WTC11 (cell line): ENCODE measurements at regions not wholly inside any gene's neighbourhood (a gene's known extent, or its start where the extent isn't known, plus 50 kb on each side); places are given as distances from the start of the nearest gene placed in this dataset.

Experiments used
- ATAC-seq: fragments of 200-7000 bp; cut with Tn5 transposase; 2 replicates; pipeline ENCODE4 v1.10.0; 2021; ENCODE audit warnings: mild to moderate bottlenecking, moderate library complexity
- CTCF ChIA-PET: fragments of 300-600 bp; sonication (Branson Sonifier 250); formaldehyde crosslinking; loops from one replicate; lab custom pipeline; 2021; ENCODE audit warnings: antibody characterized with exemption; lab: Charles Lee
- POLR2A ChIA-PET: fragments of 350-600 bp; sonication (Branson Sonifier 250); formaldehyde crosslinking; loops from one replicate; lab custom pipeline; 2021; ENCODE audit warnings: antibody characterized with exemption; lab: Charles Lee
- DNase-seq: peaks from one replicate; pipeline ENCODE4 v3.0.0; 2021; ENCODE audit warnings: low spot score
- H3K27ac Mint-ChIP-seq: 2 replicates; pipeline ENCODE4 v1.8.0; 2021; ENCODE audit warnings: mixed read lengths
- H3K27me3 Mint-ChIP-seq: 2 replicates; pipeline ENCODE4 v1.8.0; 2021; ENCODE audit warnings: low read depth, mild to moderate bottlenecking, moderate library complexity, mixed read lengths
- H3K36me3 Mint-ChIP-seq: 2 replicates; pipeline ENCODE4 v1.8.0; 2021; ENCODE audit warnings: mixed read lengths
- H3K4me1 Mint-ChIP-seq: 2 replicates; pipeline ENCODE4 v1.8.0; 2022; ENCODE audit warnings: mixed read lengths
- H3K4me3 Mint-ChIP-seq: 2 replicates; pipeline ENCODE4 v1.8.0; 2021; ENCODE audit warnings: mild to moderate bottlenecking, moderate library complexity, mixed read lengths
- H3K9me3 Mint-ChIP-seq: 2 replicates; pipeline ENCODE4 v1.8.0; 2021; ENCODE audit warnings: mixed read lengths
- MXD4 ChIP-seq: fragments of 250-450 bp; sonication (Bioruptor Pico); IDR thresholded peaks from 2 replicates; pipeline ENCODE4 v1.8.0; 2021; ENCODE audit warnings: mild to moderate bottlenecking, moderate library complexity, borderline replicate concordance
- SMAD4 ChIP-seq: sonication (generic); formaldehyde crosslinking; IDR thresholded peaks from 2 replicates; pipeline ENCODE4 v1.8.0; 2022; ENCODE audit warnings: mild to moderate bottlenecking, missing genetic modification reagents
- SOX15 ChIP-seq: fragments of 250-450 bp; sonication (Bioruptor Pico); IDR thresholded peaks from 2 replicates; pipeline ENCODE4 v1.9.0; 2021; ENCODE audit warnings: mild to moderate bottlenecking
- TCF7 ChIP-seq: sonication (generic); formaldehyde crosslinking; IDR thresholded peaks from 2 replicates; pipeline ENCODE4 v1.8.0; 2022; ENCODE audit warnings: mild to moderate bottlenecking, low read depth, missing genetic modification reagents, moderate library complexity
- TP53 ChIP-seq: sonication (generic); formaldehyde crosslinking; IDR thresholded peaks from 2 replicates; pipeline ENCODE4 v1.8.1; 2023; ENCODE audit warnings: mild to moderate bottlenecking, missing genetic modification reagents
- ZNF423 ChIP-seq: fragments of 250-450 bp; sonication (Bioruptor Pico); IDR thresholded peaks from 2 replicates; pipeline ENCODE4 v2.1.2; 2022; ENCODE audit warnings: mild to moderate bottlenecking, moderate library complexity
- TF ChIP-seq, protein P1 (sequence below): fragments of 200-600 bp; IDR thresholded peaks from 2 replicates; pipeline ENCODE4 v1.8.0; 2022; ENCODE audit warnings: antibody characterized with exemption
- TF ChIP-seq, protein P2 (sequence below): sonication (generic); formaldehyde crosslinking; IDR thresholded peaks from 2 replicates; pipeline ENCODE4 v1.8.0; 2022; ENCODE audit warnings: missing genetic modification reagents
- TF ChIP-seq, protein P3 (sequence below): fragments of 250-450 bp; sonication (Bioruptor Pico); IDR thresholded peaks from 2 replicates; pipeline ENCODE4 v1.9.0; 2021; ENCODE audit warnings: mild to moderate bottlenecking
- TF ChIP-seq, protein P4 (sequence below): sonication (generic); formaldehyde crosslinking; conservative IDR thresholded peaks from 2 replicates; pipeline ENCODE4 v1.8.1; 2023; ENCODE audit warnings: mild to moderate bottlenecking, low read depth, missing genetic modification reagents, moderate library complexity
- TF ChIP-seq, protein P5 (sequence below): sonication (generic); formaldehyde crosslinking; IDR thresholded peaks from 2 replicates; pipeline ENCODE4 v1.8.1; 2022; ENCODE audit warnings: low read depth, missing genetic modification reagents, borderline replicate concordance
- TF ChIP-seq, protein P6 (sequence below): sonication (generic); formaldehyde crosslinking; IDR thresholded peaks from 2 replicates; pipeline ENCODE4 v1.8.1; 2023; ENCODE audit warnings: mild to moderate bottlenecking, missing genetic modification reagents, borderline replicate concordance
- TF ChIP-seq, protein P7 (sequence below): sonication (generic); formaldehyde crosslinking; IDR thresholded peaks from 2 replicates; pipeline ENCODE4 v1.8.1; 2022; ENCODE audit warnings: mild to moderate bottlenecking, moderate library complexity, missing genetic modification reagents
- TF ChIP-seq, protein P8 (sequence below): fragments of 250-450 bp; sonication (Bioruptor Pico); IDR thresholded peaks from 2 replicates; pipeline ENCODE4 v2.1.2; 2022; ENCODE audit warnings: mild to moderate bottlenecking, moderate library complexity

DNA sequence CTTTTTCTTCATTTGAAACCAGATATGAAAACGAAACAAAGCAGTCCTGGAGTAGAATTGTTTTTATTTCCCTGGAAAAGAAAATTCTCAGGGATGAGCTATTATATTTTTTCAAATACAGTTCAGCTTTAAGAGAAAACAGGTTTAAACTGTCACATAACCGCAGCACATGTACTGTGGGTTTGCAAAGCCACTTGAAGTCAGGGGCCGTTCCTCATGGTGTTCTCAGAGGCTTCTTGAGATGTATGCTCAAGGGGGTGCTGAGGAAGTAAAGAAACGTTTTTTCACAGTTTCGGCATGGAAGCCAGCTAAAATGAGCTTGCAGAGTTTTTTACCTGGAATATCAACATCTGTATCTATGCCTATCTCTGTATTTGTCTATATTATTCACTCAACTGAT, 225.3 kb downstream of the MC4R start:
- POLR2A ChIA-PET: no interaction called here
- no peak for TF ChIP-seq TCF7
- no peak for TF ChIP-seq MXD4 (CRISPR knock-in tag)
- TF ChIP-seq SMAD4: no peak
- no peak overlapping the region for H3K27ac Mint-ChIP-seq

DNA sequence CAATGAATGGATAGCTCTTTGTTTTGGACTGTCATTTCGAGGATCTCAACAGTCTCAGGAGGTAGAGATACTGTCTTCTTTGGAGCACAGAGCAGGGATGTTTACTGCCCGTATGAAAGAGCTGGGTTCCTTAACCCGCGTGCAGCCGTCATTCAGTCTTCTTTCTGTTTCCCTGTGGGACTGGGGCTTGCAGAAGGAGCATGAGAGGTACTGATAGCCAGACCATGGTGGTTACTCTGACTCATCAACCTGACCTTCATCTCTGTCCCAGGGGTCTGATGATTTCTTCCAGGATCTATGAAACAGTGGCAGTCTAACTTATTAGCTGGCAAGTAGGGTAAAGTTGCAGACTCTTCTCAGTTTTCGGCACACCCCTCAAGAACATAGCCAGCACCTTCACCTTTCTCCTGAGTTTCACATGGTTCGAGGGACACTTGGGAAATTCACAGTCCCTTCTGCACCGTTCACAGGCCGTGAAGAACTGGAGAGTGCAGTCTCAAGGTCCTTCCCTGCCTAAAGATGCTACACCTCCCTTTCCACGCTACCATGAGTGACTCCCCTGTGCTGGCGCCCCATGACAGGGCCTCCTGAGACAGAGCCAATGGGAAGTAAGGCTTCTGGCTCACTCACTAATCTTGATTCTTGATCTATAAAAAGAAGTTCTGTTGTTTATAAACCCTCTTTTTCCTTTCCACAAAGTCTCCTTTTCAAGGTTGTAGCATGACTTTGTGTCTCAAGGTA, 226.2 kb downstream of the MC4R start:
- H3K4me1 Mint-ChIP-seq: peaks cover 16% of the 10 kb centered on the region
- POLR2A ChIA-PET: no interaction called here
- CTCF ChIA-PET: interaction anchor here (1.0 to 1.7 kb wide), 2 partner anchors 151 to 159 kb away, joined by 4 read pairs; no protein-coding TSS in a partner anchor
- peaks cover 6% of the 10 kb centered on the region for H3K9me3 Mint-ChIP-seq
- no peaks in the 10 kb centered on the region for H3K36me3 Mint-ChIP-seq
- no peak for DNase-seq
- H3K4me3 Mint-ChIP-seq: no peak overlapping the region
- no peak for ATAC-seq
- no peak overlapping the region for H3K27ac Mint-ChIP-seq
- no peaks in the 10 kb centered on the region for H3K27me3 Mint-ChIP-seq
- TF ChIP-seq SOX15 (no peak), ZNF423 (CRISPR knock-in tag) (no peak), TP53 (CRISPR knock-in tag) (no peak)
- TF ChIP-seq, protein P1, sequence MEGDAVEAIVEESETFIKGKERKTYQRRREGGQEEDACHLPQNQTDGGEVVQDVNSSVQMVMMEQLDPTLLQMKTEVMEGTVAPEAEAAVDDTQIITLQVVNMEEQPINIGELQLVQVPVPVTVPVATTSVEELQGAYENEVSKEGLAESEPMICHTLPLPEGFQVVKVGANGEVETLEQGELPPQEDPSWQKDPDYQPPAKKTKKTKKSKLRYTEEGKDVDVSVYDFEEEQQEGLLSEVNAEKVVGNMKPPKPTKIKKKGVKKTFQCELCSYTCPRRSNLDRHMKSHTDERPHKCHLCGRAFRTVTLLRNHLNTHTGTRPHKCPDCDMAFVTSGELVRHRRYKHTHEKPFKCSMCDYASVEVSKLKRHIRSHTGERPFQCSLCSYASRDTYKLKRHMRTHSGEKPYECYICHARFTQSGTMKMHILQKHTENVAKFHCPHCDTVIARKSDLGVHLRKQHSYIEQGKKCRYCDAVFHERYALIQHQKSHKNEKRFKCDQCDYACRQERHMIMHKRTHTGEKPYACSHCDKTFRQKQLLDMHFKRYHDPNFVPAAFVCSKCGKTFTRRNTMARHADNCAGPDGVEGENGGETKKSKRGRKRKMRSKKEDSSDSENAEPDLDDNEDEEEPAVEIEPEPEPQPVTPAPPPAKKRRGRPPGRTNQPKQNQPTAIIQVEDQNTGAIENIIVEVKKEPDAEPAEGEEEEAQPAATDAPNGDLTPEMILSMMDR: no peak
- TF ChIP-seq, protein P2, sequence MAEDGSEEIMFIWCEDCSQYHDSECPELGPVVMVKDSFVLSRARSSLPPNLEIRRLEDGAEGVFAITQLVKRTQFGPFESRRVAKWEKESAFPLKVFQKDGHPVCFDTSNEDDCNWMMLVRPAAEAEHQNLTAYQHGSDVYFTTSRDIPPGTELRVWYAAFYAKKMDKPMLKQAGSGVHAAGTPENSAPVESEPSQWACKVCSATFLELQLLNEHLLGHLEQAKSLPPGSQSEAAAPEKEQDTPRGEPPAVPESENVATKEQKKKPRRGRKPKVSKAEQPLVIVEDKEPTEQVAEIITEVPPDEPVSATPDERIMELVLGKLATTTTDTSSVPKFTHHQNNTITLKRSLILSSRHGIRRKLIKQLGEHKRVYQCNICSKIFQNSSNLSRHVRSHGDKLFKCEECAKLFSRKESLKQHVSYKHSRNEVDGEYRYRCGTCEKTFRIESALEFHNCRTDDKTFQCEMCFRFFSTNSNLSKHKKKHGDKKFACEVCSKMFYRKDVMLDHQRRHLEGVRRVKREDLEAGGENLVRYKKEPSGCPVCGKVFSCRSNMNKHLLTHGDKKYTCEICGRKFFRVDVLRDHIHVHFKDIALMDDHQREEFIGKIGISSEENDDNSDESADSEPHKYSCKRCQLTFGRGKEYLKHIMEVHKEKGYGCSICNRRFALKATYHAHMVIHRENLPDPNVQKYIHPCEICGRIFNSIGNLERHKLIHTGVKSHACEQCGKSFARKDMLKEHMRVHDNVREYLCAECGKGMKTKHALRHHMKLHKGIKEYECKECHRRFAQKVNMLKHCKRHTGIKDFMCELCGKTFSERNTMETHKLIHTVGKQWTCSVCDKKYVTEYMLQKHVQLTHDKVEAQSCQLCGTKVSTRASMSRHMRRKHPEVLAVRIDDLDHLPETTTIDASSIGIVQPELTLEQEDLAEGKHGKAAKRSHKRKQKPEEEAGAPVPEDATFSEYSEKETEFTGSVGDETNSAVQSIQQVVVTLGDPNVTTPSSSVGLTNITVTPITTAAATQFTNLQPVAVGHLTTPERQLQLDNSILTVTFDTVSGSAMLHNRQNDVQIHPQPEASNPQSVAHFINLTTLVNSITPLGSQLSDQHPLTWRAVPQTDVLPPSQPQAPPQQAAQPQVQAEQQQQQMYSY (CRISPR knock-in tag): no peak
- TF ChIP-seq, protein P3, sequence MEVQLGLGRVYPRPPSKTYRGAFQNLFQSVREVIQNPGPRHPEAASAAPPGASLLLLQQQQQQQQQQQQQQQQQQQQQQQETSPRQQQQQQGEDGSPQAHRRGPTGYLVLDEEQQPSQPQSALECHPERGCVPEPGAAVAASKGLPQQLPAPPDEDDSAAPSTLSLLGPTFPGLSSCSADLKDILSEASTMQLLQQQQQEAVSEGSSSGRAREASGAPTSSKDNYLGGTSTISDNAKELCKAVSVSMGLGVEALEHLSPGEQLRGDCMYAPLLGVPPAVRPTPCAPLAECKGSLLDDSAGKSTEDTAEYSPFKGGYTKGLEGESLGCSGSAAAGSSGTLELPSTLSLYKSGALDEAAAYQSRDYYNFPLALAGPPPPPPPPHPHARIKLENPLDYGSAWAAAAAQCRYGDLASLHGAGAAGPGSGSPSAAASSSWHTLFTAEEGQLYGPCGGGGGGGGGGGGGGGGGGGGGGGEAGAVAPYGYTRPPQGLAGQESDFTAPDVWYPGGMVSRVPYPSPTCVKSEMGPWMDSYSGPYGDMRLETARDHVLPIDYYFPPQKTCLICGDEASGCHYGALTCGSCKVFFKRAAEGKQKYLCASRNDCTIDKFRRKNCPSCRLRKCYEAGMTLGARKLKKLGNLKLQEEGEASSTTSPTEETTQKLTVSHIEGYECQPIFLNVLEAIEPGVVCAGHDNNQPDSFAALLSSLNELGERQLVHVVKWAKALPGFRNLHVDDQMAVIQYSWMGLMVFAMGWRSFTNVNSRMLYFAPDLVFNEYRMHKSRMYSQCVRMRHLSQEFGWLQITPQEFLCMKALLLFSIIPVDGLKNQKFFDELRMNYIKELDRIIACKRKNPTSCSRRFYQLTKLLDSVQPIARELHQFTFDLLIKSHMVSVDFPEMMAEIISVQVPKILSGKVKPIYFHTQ: no peak
- TF ChIP-seq, protein P4, sequence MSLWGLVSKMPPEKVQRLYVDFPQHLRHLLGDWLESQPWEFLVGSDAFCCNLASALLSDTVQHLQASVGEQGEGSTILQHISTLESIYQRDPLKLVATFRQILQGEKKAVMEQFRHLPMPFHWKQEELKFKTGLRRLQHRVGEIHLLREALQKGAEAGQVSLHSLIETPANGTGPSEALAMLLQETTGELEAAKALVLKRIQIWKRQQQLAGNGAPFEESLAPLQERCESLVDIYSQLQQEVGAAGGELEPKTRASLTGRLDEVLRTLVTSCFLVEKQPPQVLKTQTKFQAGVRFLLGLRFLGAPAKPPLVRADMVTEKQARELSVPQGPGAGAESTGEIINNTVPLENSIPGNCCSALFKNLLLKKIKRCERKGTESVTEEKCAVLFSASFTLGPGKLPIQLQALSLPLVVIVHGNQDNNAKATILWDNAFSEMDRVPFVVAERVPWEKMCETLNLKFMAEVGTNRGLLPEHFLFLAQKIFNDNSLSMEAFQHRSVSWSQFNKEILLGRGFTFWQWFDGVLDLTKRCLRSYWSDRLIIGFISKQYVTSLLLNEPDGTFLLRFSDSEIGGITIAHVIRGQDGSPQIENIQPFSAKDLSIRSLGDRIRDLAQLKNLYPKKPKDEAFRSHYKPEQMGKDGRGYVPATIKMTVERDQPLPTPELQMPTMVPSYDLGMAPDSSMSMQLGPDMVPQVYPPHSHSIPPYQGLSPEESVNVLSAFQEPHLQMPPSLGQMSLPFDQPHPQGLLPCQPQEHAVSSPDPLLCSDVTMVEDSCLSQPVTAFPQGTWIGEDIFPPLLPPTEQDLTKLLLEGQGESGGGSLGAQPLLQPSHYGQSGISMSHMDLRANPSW (CRISPR knock-in tag): no peak
- TF ChIP-seq, protein P5, sequence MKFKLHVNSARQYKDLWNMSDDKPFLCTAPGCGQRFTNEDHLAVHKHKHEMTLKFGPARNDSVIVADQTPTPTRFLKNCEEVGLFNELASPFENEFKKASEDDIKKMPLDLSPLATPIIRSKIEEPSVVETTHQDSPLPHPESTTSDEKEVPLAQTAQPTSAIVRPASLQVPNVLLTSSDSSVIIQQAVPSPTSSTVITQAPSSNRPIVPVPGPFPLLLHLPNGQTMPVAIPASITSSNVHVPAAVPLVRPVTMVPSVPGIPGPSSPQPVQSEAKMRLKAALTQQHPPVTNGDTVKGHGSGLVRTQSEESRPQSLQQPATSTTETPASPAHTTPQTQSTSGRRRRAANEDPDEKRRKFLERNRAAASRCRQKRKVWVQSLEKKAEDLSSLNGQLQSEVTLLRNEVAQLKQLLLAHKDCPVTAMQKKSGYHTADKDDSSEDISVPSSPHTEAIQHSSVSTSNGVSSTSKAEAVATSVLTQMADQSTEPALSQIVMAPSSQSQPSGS (CRISPR knock-in tag): no peak
- TF ChIP-seq, protein P6, sequence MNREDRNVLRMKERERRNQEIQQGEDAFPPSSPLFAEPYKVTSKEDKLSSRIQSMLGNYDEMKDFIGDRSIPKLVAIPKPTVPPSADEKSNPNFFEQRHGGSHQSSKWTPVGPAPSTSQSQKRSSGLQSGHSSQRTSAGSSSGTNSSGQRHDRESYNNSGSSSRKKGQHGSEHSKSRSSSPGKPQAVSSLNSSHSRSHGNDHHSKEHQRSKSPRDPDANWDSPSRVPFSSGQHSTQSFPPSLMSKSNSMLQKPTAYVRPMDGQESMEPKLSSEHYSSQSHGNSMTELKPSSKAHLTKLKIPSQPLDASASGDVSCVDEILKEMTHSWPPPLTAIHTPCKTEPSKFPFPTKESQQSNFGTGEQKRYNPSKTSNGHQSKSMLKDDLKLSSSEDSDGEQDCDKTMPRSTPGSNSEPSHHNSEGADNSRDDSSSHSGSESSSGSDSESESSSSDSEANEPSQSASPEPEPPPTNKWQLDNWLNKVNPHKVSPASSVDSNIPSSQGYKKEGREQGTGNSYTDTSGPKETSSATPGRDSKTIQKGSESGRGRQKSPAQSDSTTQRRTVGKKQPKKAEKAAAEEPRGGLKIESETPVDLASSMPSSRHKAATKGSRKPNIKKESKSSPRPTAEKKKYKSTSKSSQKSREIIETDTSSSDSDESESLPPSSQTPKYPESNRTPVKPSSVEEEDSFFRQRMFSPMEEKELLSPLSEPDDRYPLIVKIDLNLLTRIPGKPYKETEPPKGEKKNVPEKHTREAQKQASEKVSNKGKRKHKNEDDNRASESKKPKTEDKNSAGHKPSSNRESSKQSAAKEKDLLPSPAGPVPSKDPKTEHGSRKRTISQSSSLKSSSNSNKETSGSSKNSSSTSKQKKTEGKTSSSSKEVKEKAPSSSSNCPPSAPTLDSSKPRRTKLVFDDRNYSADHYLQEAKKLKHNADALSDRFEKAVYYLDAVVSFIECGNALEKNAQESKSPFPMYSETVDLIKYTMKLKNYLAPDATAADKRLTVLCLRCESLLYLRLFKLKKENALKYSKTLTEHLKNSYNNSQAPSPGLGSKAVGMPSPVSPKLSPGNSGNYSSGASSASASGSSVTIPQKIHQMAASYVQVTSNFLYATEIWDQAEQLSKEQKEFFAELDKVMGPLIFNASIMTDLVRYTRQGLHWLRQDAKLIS (CRISPR knock-in tag): no peak
- TF ChIP-seq, protein P7, sequence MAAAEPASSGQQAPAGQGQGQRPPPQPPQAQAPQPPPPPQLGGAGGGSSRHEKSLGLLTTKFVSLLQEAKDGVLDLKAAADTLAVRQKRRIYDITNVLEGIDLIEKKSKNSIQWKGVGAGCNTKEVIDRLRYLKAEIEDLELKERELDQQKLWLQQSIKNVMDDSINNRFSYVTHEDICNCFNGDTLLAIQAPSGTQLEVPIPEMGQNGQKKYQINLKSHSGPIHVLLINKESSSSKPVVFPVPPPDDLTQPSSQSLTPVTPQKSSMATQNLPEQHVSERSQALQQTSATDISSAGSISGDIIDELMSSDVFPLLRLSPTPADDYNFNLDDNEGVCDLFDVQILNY (CRISPR knock-in tag): no peak
- TF ChIP-seq, protein P8, sequence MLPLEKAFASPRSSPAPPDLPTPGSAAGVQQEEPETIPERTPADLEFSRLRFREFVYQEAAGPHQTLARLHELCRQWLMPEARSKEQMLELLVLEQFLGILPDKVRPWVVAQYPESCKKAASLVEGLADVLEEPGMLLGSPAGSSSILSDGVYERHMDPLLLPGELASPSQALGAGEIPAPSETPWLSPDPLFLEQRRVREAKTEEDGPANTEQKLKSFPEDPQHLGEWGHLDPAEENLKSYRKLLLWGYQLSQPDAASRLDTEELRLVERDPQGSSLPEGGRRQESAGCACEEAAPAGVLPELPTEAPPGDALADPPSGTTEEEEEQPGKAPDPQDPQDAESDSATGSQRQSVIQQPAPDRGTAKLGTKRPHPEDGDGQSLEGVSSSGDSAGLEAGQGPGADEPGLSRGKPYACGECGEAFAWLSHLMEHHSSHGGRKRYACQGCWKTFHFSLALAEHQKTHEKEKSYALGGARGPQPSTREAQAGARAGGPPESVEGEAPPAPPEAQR (CRISPR knock-in tag): no peak

More for the DNA sequence above, 225.3 kb downstream of the MC4R start:
- H3K27me3 Mint-ChIP-seq: no peaks in the 10 kb centered on the region
- CTCF ChIA-PET: interaction anchor here (0.9 kb wide), 1 partner anchor 151 kb away, joined by 3 read pairs; no protein-coding TSS in a partner anchor
- peaks cover 17% of the 10 kb centered on the region for H3K4me1 Mint-ChIP-seq
- DNase-seq (no peak), ATAC-seq (no peak)
- H3K4me3 Mint-ChIP-seq: no peak overlapping the region
- H3K36me3 Mint-ChIP-seq: no peaks in the 10 kb centered on the region
- peaks cover 6% of the 10 kb centered on the region for H3K9me3 Mint-ChIP-seq
